ENCODE measurements at regions not wholly inside any gene's neighbourhood (a gene's known extent, or its start where the extent isn't known, plus 50 kb on each side); places are given as distances from the start of the nearest gene placed in this dataset.

DNA sequence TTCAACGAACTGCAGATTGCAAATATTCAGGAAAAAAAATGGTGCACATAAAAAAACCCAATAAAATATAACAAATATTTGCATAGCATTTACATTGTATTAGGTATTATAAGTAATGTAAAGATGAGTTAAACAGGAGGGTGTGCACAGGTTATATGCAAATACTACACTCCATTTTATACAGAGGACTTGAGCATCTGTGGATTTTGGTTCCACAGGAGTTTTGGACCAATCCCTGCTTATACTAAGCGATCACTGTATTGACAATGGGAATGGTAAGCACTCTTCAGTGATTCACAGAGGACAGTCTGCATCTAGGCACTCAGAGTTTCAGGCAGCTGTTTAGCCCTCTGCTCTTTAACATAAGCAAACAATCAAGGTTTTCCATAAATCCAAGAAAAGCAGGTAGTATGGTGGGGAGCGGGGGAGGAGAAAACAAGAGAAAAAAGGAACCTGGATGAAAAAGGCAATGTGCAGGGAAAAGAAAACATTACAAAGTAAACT is 206.0 kb upstream of the PARD3B start:
- H3K4me1 Mint-ChIP-seq (ENCODE audit: low read depth in 2 of 2): no peaks in the 10 kb centered on the region
- H3K4me3 Mint-ChIP-seq: no peak overlapping the region
- H3K27ac Mint-ChIP-seq: no peak overlapping the region
- no peak for DNase-seq (ENCODE audit: low spot score)
- H3K9me3 Mint-ChIP-seq: no peaks in the 10 kb centered on the region
- peaks cover 25 to 36% of the 10 kb centered on the region in 2 donors for H3K27me3 Mint-ChIP-seq
- no peaks in the 10 kb centered on the region for H3K36me3 Mint-ChIP-seq
- ATAC-seq: no peak

DNA sequence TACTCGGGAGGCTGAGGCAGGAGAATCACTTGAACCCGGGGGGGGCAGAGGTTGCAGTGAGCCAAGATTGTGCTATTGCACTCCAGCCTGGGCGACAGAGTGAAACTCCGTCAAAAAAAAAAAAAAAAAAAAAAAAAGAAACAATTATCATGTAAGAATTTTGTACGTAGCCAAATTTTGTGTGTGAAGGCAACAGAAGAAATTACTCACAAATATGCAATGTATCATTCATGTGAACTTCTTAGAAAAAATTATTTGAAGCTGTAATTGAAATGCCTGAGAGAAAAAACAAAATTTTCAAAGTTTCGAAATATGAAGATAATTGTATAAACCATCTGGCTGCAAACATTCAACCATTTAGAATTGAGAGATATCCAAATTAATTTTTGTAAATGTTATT is 204.8 kb upstream of the PARD3B start:
- H3K9me3 Mint-ChIP-seq: no peaks in the 10 kb centered on the region
- H3K4me1 Mint-ChIP-seq (ENCODE audit: low read depth in 2 of 2): no peaks in the 10 kb centered on the region
- H3K27ac Mint-ChIP-seq: no peak overlapping the region
- no peak overlapping the region for H3K4me3 Mint-ChIP-seq
- DNase-seq (ENCODE audit: low spot score) (no peak), ATAC-seq (no peak)
- peaks cover 25 to 36% of the 10 kb centered on the region in 2 donors for H3K27me3 Mint-ChIP-seq
- no peaks in the 10 kb centered on the region for H3K36me3 Mint-ChIP-seq

GRCh38 chr2:204341887-204342276 is 203.4 kb upstream of the PARD3B start:
- Mint-ChIP-seq H3K4me1 (ENCODE audit: low read depth in 2 of 2) (no peaks in the 10 kb centered on the region), H3K9me3 (no peaks in the 10 kb centered on the region), H3K4me3 (no peak overlapping the region), H3K27ac (no peak overlapping the region), H3K36me3 (no peaks in the 10 kb centered on the region), H3K27me3 (peaks cover 27 to 39% of the 10 kb centered on the region in 2 donors)
- DNase-seq (ENCODE audit: low spot score): no peak
- ATAC-seq: no peak

GRCh38 chr2:204343685-204344084 is 201.6 kb upstream of the PARD3B start:
- Mint-ChIP-seq H3K9me3 (no peaks in the 10 kb centered on the region), H3K36me3 (no peaks in the 10 kb centered on the region), H3K4me1 (ENCODE audit: low read depth in 2 of 2) (no peaks in the 10 kb centered on the region), H3K27ac (no peak overlapping the region), H3K27me3 (peaks cover 11 to 22% of the 10 kb centered on the region in 2 donors), H3K4me3 (no peak overlapping the region)
- DNase-seq (ENCODE audit: low spot score) (no peak), ATAC-seq (peak in 1 of 2 donors; percentile 50)

DNA sequence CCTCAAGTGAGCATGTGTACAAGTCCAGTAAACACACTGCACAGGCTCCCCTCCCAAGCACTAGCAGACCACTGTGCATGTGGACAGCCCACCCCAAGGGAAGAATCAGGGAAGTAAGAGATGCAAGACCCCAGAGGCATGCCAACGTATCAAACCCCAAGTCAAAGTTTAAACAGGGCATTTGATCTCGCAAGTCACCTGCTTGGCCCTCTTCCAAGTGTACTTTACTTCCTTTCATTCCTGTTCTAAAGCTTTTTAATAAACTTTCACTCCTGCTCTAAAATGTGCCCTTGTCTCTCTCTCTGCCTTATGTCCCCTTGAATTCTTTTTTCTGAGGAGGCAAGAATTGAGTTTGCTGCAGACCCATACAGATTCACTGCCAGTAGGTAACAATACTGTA is 201.2 kb upstream of the PARD3B start:
- Mint-ChIP-seq H3K9me3 (no peaks in the 10 kb centered on the region), H3K4me1 (ENCODE audit: low read depth in 2 of 2) (no peaks in the 10 kb centered on the region), H3K36me3 (no peaks in the 10 kb centered on the region), H3K27ac (no peak overlapping the region), H3K27me3 (peaks cover 10 to 18% of the 10 kb centered on the region in 2 donors), H3K4me3 (no peak overlapping the region)
- ATAC-seq (peak in 1 of 2 donors; percentile 6), DNase-seq (ENCODE audit: low spot score) (no peak)

- Mint-ChIP-seq H3K36me3 (no peaks in the 10 kb centered on the region), H3K9me3 (no peaks in the 10 kb centered on the region), H3K27me3 (peaks cover 5 to 16% of the 10 kb centered on the region in 2 donors), H3K4me1 (ENCODE audit: low read depth in 2 of 2) (no peaks in the 10 kb centered on the region), H3K4me3 (no peak overlapping the region), H3K27ac (no peak overlapping the region)
- no peak for DNase-seq (ENCODE audit: low spot score)
- ATAC-seq: no peak
These were observed 198.4 kb upstream of the PARD3B start for GRCh38 chr2:204346906-204347305.

DNA sequence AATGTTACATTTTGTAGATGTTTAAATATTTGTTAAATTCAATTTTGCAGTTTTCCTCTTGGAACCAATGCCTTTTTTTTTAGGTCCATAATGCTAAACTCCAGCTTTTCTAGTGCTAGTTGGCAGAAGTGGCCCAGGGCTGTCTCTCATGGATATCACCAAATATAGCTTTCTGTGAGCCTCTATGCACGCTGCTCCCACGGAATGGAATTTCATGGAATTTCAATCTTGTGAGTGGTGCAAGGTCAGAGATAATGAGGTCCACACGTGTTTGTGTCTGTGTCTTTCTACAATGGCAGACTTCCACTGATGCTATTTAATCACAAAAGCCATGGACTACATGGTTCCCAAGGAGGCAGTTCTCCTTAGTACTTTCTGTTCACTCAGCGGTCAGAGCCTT is 191.5 kb upstream of the PARD3B start:
- Mint-ChIP-seq H3K4me1 (ENCODE audit: low read depth in 2 of 2) (no peaks in the 10 kb centered on the region), H3K27ac (no peak overlapping the region), H3K27me3 (peaks cover 0 to 18% of the 10 kb centered on the region in 2 donors), H3K9me3 (no peaks in the 10 kb centered on the region), H3K36me3 (no peaks in the 10 kb centered on the region), H3K4me3 (no peak overlapping the region)
- DNase-seq (ENCODE audit: low spot score) (no peak), ATAC-seq (no peak)

DNA sequence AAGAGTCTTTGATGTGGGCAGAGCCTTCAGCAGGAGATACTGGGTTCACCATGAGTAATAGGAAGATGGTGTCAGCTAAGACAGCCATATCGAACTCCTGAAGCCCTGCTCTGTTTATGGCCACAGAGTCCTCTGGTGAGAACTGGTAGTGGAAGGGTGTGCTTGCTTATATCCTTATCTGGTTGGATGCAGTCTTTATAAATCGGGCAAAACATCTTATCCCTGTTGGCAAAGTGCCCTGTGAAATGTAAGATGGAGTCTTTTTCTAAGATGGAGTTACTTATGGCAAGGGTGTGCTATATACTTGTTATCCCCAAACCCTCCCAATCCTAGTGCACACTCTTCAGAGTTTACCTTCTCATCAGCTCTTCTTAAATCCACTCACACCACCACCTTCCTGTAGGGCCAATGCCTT is 190.8 kb upstream of the PARD3B start:
- Mint-ChIP-seq H3K27ac (no peak overlapping the region), H3K4me3 (no peak overlapping the region)

DNA sequence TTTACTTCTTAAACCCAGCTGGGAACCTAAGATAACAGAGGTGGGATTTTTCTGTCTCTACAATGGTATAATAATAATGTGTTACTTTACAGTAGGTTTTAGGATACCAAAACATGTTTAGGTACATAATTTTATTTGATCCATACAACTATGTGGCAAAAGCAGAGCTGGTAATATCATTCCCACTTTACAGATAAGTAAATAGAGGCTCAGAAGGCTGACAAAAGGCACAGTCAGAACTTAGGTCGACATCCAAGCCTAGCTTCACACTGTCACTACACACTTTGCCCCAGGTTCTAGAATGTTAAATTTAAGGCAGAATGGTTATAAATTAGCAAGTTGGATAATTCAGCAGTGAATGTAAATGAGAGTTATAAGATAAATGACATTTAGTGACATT is 189.6 kb upstream of the PARD3B start:
- H3K4me3 Mint-ChIP-seq: no peak overlapping the region
- peaks cover 0 to 14% of the 10 kb centered on the region in 2 donors for H3K27me3 Mint-ChIP-seq
- ATAC-seq: no peak
- H3K9me3 Mint-ChIP-seq: no peaks in the 10 kb centered on the region
- no peak overlapping the region for H3K27ac Mint-ChIP-seq
- no peak for DNase-seq (ENCODE audit: low spot score)
- H3K4me1 Mint-ChIP-seq (ENCODE audit: low read depth in 2 of 2): no peaks in the 10 kb centered on the region
- H3K36me3 Mint-ChIP-seq: no peaks in the 10 kb centered on the region

More for the DNA sequence above, 190.8 kb upstream of the PARD3B start:
- Mint-ChIP-seq H3K36me3 (no peaks in the 10 kb centered on the region), H3K4me1 (ENCODE audit: low read depth in 2 of 2) (no peaks in the 10 kb centered on the region), H3K9me3 (no peaks in the 10 kb centered on the region), H3K27me3 (peaks cover 0 to 18% of the 10 kb centered on the region in 2 donors)
- DNase-seq (ENCODE audit: low spot score) (no peak), ATAC-seq (no peak)

GRCh38 chr2:204356151-204356641 is 189.1 kb upstream of the PARD3B start:
- Mint-ChIP-seq H3K27me3 (peaks cover 0 to 10% of the 10 kb centered on the region in 2 donors), H3K36me3 (no peaks in the 10 kb centered on the region), H3K27ac (no peak overlapping the region), H3K4me1 (ENCODE audit: low read depth in 2 of 2) (no peaks in the 10 kb centered on the region), H3K4me3 (no peak overlapping the region), H3K9me3 (no peaks in the 10 kb centered on the region)
- no peak for ATAC-seq
- no peak for DNase-seq (ENCODE audit: low spot score)

DNA sequence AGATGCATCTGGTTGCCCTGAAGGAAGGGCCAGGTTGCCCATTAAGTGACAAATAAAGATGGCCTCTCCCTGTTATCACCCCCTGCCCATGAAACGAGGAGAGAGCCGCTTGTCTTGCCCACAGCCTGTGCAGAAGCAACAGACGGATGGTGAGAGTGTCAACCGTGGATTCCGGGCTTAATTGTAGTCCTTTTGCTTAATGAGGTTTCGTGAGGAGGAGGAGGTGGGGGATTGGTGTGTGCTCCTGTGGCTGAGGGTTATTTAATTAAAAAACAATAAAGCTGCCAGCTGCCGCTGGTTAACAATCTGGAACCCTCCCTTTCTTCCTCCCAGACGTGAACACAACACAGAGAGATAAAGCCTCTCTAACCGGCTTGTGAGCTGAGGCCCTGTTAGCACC is 188.0 kb upstream of the PARD3B start:
- peaks cover 0 to 15% of the 10 kb centered on the region in 2 donors for H3K27me3 Mint-ChIP-seq
- H3K9me3 Mint-ChIP-seq: no peaks in the 10 kb centered on the region
- H3K36me3 Mint-ChIP-seq: no peaks in the 10 kb centered on the region
- no peak overlapping the region for H3K27ac Mint-ChIP-seq
- ATAC-seq (no peak), DNase-seq (ENCODE audit: low spot score) (no peak)
- H3K4me3 Mint-ChIP-seq: no peak overlapping the region
- no peaks in the 10 kb centered on the region for H3K4me1 Mint-ChIP-seq (ENCODE audit: low read depth in 2 of 2)

DNA sequence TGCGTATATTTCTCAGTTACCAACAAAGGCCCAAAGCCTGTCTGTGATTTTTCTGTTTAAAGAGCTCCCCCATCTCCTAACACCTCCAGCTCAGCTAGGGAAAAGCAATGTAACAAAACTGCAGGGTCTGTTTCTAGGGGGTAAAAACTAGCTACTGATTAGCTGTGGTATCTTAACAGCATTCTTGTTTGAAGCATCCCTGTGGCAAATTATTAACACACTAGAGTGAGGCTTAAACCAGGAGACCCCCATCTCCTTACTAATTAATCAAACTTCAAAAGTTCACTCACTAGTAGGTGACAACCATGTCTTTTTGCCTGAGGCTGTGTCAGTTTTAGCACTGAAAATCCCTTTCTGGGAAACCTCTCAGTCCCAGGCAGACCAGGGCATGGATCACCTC is 186.2 kb upstream of the PARD3B start:
- H3K4me1 Mint-ChIP-seq (ENCODE audit: low read depth in 2 of 2): no peaks in the 10 kb centered on the region
- H3K4me3 Mint-ChIP-seq: no peak overlapping the region
- no peaks in the 10 kb centered on the region for H3K9me3 Mint-ChIP-seq
- DNase-seq (ENCODE audit: low spot score) (no peak), ATAC-seq (no peak)
- H3K27ac Mint-ChIP-seq: no peak overlapping the region
- H3K36me3 Mint-ChIP-seq: no peaks in the 10 kb centered on the region
- peaks cover 0 to 18% of the 10 kb centered on the region in 2 donors for H3K27me3 Mint-ChIP-seq

DNA sequence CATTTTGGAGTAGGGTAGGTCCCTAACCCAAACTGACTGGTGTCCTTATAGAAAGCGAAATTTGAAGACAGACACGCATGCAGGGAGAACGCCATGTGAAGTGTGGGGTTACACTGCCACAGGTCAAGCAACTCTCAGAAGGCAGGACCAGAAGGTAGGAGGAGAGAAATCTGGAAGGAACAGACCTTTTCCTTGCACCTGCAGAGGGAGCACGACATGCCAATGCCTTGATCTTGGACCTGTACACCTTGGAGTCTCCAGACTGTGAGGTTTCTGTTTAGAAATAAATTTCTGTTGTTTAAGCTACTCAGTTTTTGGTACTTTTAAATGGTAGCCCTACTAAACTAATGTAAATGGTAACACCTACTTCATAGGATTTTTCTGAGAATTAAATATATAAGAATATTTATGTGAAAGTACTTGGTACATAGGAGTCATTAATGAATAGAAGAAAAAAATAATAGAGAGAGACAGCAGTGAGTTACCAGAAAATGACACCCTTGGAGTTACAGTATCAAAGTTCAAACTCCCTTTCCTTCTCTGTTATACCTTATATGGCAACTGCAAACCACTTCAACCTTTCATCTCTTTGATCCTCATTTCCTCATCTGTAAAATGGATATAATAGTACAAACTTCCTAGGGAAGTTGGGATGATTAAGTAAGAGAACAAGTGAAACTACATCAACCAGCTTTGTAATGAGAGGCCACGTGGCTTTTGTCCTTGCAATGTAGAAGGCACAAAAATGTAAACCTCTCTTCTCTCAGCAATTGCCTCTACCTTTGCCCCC is 184.9 kb upstream of the PARD3B start:
- Mint-ChIP-seq H3K4me1 (ENCODE audit: low read depth in 2 of 2) (no peaks in the 10 kb centered on the region), H3K27ac (no peak overlapping the region), H3K36me3 (no peaks in the 10 kb centered on the region), H3K27me3 (peaks cover 0 to 18% of the 10 kb centered on the region in 2 donors), H3K4me3 (no peak overlapping the region), H3K9me3 (no peaks in the 10 kb centered on the region)
- DNase-seq (ENCODE audit: low spot score): no peak
- no peak for ATAC-seq

GRCh38 chr2:204361738-204362137 is 183.5 kb upstream of the PARD3B start:
- DNase-seq (ENCODE audit: low spot score): no peak
- Mint-ChIP-seq H3K27ac (no peak overlapping the region), H3K27me3 (peaks cover 0 to 11% of the 10 kb centered on the region in 2 donors), H3K36me3 (no peaks in the 10 kb centered on the region), H3K9me3 (no peaks in the 10 kb centered on the region), H3K4me1 (ENCODE audit: low read depth in 2 of 2) (no peaks in the 10 kb centered on the region), H3K4me3 (no peak overlapping the region)
- ATAC-seq: no peak
